MM.1S (cell line): ENCODE measurements at regions not wholly inside any gene's neighbourhood (a gene's known extent, or its start where the extent isn't known, plus 50 kb on each side); places are given as distances from the start of the nearest gene placed in this dataset.

Experiments used
- DNase-seq: peaks from one replicate; pipeline ENCODE4 v3.0.0-alpha.2; 2015
- H2AFZ ChIP-seq: fragments of 300-600 bp; sonication (generic); 2 replicates; pipeline ENCODE4 v1.6.0; 2016; ENCODE audit warnings: antibody characterized with exemption, low read length
- H3F3A ChIP-seq: fragments of 300-600 bp; sonication (generic); 2 replicates; pipeline ENCODE4 v1.6.1; 2016; ENCODE audit warnings: mild to moderate bottlenecking, antibody characterized with exemption, low read length, moderate library complexity, mixed read lengths; ENCODE audit not compliant: insufficient read depth
- H3K27ac ChIP-seq: fragments of 300-600 bp; sonication (generic); 2 replicates; pipeline ENCODE4 v1.5.1; 2016; ENCODE audit warnings: mild to moderate bottlenecking, low read length
- H3K27me3 ChIP-seq: fragments of 300-600 bp; sonication (generic); replicated peaks from 2 replicates; pipeline ENCODE4 v1.6.0; 2016; ENCODE audit warnings: low read length; ENCODE audit not compliant: insufficient read depth
- H3K36me3 ChIP-seq: fragments of 300-600 bp; sonication (generic); replicated peaks from 2 replicates; pipeline ENCODE4 v1.6.1; 2016; ENCODE audit warnings: mild to moderate bottlenecking, low read length, mixed read lengths; ENCODE audit not compliant: insufficient read depth
- H3K4me1 ChIP-seq: fragments of 300-600 bp; sonication (generic); 2 replicates; pipeline ENCODE4 v1.6.1; 2016; ENCODE audit warnings: low read length, mixed read lengths
- H3K4me2 ChIP-seq: fragments of 300-600 bp; sonication (generic); 2 replicates; pipeline ENCODE4 v1.6.0; 2016; ENCODE audit warnings: low read depth, low read length
- H3K4me3 ChIP-seq: fragments of 300-600 bp; sonication (generic); 2 replicates; pipeline ENCODE4 v1.5.1; 2016; ENCODE audit warnings: low read length, mixed read lengths
- H3K79me2 ChIP-seq: fragments of 300-600 bp; sonication (generic); 2 replicates; pipeline ENCODE4 v1.6.1; 2016; ENCODE audit warnings: mixed run types, low read length, mixed read lengths
- H3K9ac ChIP-seq: fragments of 300-600 bp; sonication (generic); 2 replicates; pipeline ENCODE4 v1.6.1; 2016; ENCODE audit warnings: low read length, mixed read lengths
- H3K9me2 ChIP-seq: fragments of 300-600 bp; sonication (generic); replicated peaks from 2 replicates; pipeline ENCODE4 v1.6.1; 2016; ENCODE audit warnings: mild to moderate bottlenecking, low read length, mixed read lengths; ENCODE audit not compliant: insufficient read depth
- H3K9me3 ChIP-seq: fragments of 300-600 bp; sonication (generic); replicated peaks from 2 replicates; pipeline ENCODE4 v1.6.1; 2016; ENCODE audit warnings: mild to moderate bottlenecking, low read length, mixed read lengths; ENCODE audit not compliant: insufficient read depth
- H4K20me1 ChIP-seq: fragments of 300-600 bp; sonication (generic); 2 replicates; pipeline ENCODE4 v1.6.1; 2016; ENCODE audit warnings: mild to moderate bottlenecking, low read length, moderate library complexity, mixed read lengths; ENCODE audit not compliant: insufficient read depth
- EZH2 ChIP-seq: fragments of 300-600 bp; sonication (generic); optimal IDR thresholded peaks from 2 replicates; pipeline ENCODE3; 2017; ENCODE audit warnings: low read depth, mild to moderate bottlenecking, antibody characterized with exemption, low read length, mixed read lengths
- EZH2phosphoT487 ChIP-seq: fragments of 300-600 bp; sonication (generic); IDR thresholded peaks from 2 replicates; pipeline ENCODE4 v1.6.1; 2018; ENCODE audit warnings: antibody characterized with exemption, low read length
- TF ChIP-seq, protein P1 (sequence below): fragments of 300-600 bp; sonication (generic); IDR thresholded peaks from 2 replicates; pipeline ENCODE4 v1.5.1; 2016; ENCODE audit warnings: antibody characterized with exemption, low read length, mixed read lengths

DNA sequence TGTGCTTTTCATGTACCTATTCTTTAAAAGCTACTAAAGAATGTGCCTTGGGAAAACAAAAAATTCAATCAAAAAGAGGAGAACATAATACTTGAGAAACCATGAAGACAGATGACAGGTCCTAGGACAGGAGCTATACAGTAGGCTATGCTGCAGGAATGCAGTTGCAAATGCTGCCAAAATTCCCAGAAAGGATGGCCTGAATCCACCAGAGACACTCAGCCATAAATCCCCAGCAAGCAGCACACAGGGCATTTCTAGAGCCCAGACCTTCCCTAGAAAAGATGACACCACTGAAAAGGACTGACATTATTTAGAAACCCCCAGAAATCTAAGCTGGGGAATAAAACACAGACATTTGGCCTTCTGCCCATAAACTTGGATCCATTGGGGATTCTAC, 237.3 kb downstream of the C7orf25 start:
- H3K27me3 ChIP-seq, result no peaks in the 10 kb centered on the region
- no peaks in the 10 kb centered on the region for H3K79me2 ChIP-seq
- no peak overlapping the region for H3K4me2 ChIP-seq
- H3K9ac ChIP-seq, result no peak overlapping the region
- no peaks in the 10 kb centered on the region for H3K9me2 ChIP-seq
- H3K9me3 ChIP-seq, result no peaks in the 10 kb centered on the region
- no peak for DNase-seq
- H3K4me3 ChIP-seq, result no peak overlapping the region
- no peak for TF ChIP-seq EZH2
- TF ChIP-seq, protein P1, sequence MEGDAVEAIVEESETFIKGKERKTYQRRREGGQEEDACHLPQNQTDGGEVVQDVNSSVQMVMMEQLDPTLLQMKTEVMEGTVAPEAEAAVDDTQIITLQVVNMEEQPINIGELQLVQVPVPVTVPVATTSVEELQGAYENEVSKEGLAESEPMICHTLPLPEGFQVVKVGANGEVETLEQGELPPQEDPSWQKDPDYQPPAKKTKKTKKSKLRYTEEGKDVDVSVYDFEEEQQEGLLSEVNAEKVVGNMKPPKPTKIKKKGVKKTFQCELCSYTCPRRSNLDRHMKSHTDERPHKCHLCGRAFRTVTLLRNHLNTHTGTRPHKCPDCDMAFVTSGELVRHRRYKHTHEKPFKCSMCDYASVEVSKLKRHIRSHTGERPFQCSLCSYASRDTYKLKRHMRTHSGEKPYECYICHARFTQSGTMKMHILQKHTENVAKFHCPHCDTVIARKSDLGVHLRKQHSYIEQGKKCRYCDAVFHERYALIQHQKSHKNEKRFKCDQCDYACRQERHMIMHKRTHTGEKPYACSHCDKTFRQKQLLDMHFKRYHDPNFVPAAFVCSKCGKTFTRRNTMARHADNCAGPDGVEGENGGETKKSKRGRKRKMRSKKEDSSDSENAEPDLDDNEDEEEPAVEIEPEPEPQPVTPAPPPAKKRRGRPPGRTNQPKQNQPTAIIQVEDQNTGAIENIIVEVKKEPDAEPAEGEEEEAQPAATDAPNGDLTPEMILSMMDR, result no peak
- no peak for TF ChIP-seq EZH2phosphoT487
- H2AFZ ChIP-seq, result no peak overlapping the region
- peaks cover 5% of the 10 kb centered on the region; the same call in 1 of the 2 replicates for H3K4me1 ChIP-seq
- no peaks in the 10 kb centered on the region for H4K20me1 ChIP-seq
- H3K36me3 ChIP-seq, result no peaks in the 10 kb centered on the region
- H3F3A ChIP-seq, result no peaks in the 10 kb centered on the region
- no peak overlapping the region for H3K27ac ChIP-seq

DNA sequence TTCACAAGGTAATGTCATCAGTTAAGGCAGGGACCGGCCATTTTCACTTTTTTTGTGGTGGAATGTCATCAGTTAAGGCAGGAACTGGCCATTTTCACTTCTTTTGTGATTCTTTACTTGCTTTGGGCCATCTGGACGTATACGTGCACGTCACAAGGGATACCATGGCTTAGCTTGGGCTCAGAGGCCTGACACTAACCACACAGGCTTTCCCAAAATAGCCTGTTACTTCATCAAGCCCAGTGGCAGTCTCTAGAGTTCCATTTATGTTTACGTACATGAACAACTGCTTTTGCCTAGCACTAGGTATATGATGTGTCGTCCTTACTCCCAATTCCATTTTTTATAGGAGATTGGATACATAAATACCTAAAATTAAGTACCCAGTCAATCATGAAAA, 237.9 kb downstream of the C7orf25 start:
- Histone ChIP-seq H3F3A (no peaks in the 10 kb centered on the region), H3K9me2 (no peaks in the 10 kb centered on the region), H3K27ac (no peak overlapping the region), H4K20me1 (no peaks in the 10 kb centered on the region), H3K27me3 (no peaks in the 10 kb centered on the region), H3K4me3 (no peak overlapping the region), H3K36me3 (no peaks in the 10 kb centered on the region), H3K4me2 (peak overlapping the region; percentile 7; the same call in 1 of the 2 replicates), H3K4me1 (peaks cover 5% of the 10 kb centered on the region; the same call in 1 of the 2 replicates), H3K79me2 (no peaks in the 10 kb centered on the region), H2AFZ (no peak overlapping the region), H3K9me3 (no peaks in the 10 kb centered on the region), H3K9ac (no peak overlapping the region)
- DNase-seq, result peak; percentile 71
- no peak for TF ChIP-seq EZH2
- no peak for TF ChIP-seq EZH2phosphoT487
- TF ChIP-seq, protein P1, result no peak

DNA sequence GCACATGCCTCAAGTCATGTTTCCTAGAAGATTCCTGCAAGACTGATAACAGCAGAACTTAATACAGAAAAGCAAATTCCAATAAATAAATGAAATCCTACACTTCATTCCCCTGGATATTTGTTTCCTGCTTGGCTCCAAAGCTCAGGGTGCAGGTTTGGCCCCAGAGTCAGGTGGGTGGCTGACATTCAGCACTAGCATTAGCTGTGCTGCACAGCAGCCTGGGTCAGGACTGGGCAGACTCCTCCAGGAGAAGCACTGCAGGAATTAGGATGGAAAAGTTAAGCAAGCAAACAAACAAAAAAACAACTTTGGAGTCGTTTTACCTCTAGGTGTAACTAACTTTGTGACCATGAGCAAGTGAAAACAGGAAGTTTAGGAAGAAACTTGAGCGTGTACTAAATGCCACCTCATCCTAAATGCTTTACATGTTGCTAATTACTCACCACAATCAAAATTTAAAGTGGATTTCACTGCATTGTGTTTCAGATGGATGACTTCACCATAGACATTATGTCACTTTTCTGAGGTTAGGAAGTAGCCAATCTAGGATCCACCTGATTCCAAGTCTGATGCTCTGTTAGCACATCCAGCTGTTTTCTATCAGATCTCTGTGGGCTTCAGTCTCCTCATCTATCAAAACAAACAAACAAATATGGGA, 239.4 kb downstream of the C7orf25 start:
- H3K9me3 ChIP-seq, result no peaks in the 10 kb centered on the region
- H3K27me3 ChIP-seq, result no peaks in the 10 kb centered on the region
- no peak for DNase-seq
- H3K4me1 ChIP-seq, result peaks cover 5% of the 10 kb centered on the region; the same call in 1 of the 2 replicates
- H3K4me3 ChIP-seq, result no peak overlapping the region
- no peaks in the 10 kb centered on the region for H3K79me2 ChIP-seq
- H2AFZ ChIP-seq, result no peak overlapping the region
- H3F3A ChIP-seq, result no peaks in the 10 kb centered on the region
- no peak overlapping the region for H3K9ac ChIP-seq
- TF ChIP-seq EZH2phosphoT487 (no peak), EZH2 (no peak)
- TF ChIP-seq, protein P1, result no peak
- no peaks in the 10 kb centered on the region for H3K36me3 ChIP-seq
- no peaks in the 10 kb centered on the region for H3K9me2 ChIP-seq
- H4K20me1 ChIP-seq, result no peaks in the 10 kb centered on the region
- no peak overlapping the region for H3K27ac ChIP-seq
- H3K4me2 ChIP-seq, result no peak overlapping the region
